Vagina (tissue), 2 donors: ENCODE measurements at regions not wholly inside any gene's neighbourhood (a gene's known extent, or its start where the extent isn't known, plus 50 kb on each side); places are given as distances from the start of the nearest gene placed in this dataset.

Experiments used
- DNase-seq, 2 donors: peaks; one replicate each; pipeline ENCODE4 v3.0.0-alpha.2; 2017; ENCODE audit errors: extremely low spot score in 2 of 2
- H3K27ac ChIP-seq: fragments of 200-600 bp; sonication (generic); one replicate; pipeline ENCODE4 v1.5.1; 2019
- H3K27me3 ChIP-seq: fragments of 200-600 bp; sonication (generic); one replicate; pipeline ENCODE4 v1.5.1; 2019
- H3K36me3 ChIP-seq, 2 donors: fragments of 200-600 bp; sonication (generic); one replicate each; pipeline ENCODE4 v1.5.1; 2017 to 2019
- H3K4me1 ChIP-seq: fragments of 200-600 bp; sonication (generic); one replicate; pipeline ENCODE4 v1.5.1; 2019
- H3K4me3 ChIP-seq, 2 donors: fragments of 200-600 bp; sonication (generic); 1 replicate in 1 of 2; 2 replicates in 1 of 2; pipeline ENCODE4 v1.5.1; 2016 to 2019
- H3K9me3 ChIP-seq: fragments of 200-600 bp; sonication (generic); one replicate; pipeline ENCODE4 v1.5.1; 2019
- POLR2A ChIP-seq, 2 donors: fragments of 450-650 bp; IDR thresholded peaks; one replicate each; pipeline ENCODE4 v1.6.1; 2017; ENCODE audit warnings: antibody characterized with exemption in 2 of 2, mild to moderate bottlenecking in 2 of 2, moderate library complexity in 2 of 2
- POLR2AphosphoS5 ChIP-seq, 2 donors: sonication (generic); formaldehyde crosslinking; IDR thresholded peaks; one replicate each; pipeline ENCODE4 v1.9.0; 2017; ENCODE audit warnings: antibody characterized with exemption in 2 of 2, mild to moderate bottlenecking in 2 of 2, low read depth in 1 of 2; ENCODE audit not compliant: insufficient read depth in 1 of 2
- intact Hi-C: fragments of 100-400 bp; cut with DNase I; formaldehyde crosslinking; loops from one replicate; pipeline ENCODE4 v1.15.1; 2023
- TF ChIP-seq, protein P1 (sequence below), 3 experiments: fragments of 450-650 bp in 2 of 3; fragments of 200-600 bp in 1 of 3; sonication (generic) in 1 of 3; IDR thresholded peaks; one replicate each; pipeline ENCODE4 v1.5.1; 2017 to 2019; ENCODE audit warnings: antibody characterized with exemption in 3 of 3, mild to moderate bottlenecking in 2 of 3, moderate library complexity in 2 of 3

DNA sequence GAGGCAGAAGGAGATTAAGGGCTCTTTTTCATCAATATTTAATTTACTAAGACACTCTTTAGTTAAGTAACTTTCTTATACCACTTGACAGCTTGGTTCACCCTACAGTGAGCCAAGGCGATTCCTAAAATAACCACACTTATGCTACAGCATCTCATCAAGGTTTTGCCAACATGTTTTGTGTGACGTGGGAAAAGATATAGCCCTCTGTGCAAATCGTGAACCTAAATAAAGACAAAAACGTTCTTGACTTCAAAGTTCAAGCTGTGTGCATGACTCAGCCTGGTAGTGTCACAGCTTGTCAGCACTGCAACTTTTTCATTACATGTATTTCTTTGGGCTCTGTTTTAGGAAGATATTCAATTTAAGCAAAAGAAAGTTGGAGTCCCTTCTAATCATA lies 297.0 kb upstream of the EPHA3 start:
- no peak for DNase-seq
- Histone ChIP-seq H3K4me1 (peaks cover 7% of the 10 kb centered on the region), H3K36me3 (no peaks in the 10 kb centered on the region), H3K27me3 (no peaks in the 10 kb centered on the region), H3K27ac (no peak overlapping the region), H3K4me3 (no peak overlapping the region), H3K9me3 (no peaks in the 10 kb centered on the region)
- no peak for TF ChIP-seq POLR2A (IDR thresholded peaks at IDR 0.05)
- TF ChIP-seq, protein P1, sequence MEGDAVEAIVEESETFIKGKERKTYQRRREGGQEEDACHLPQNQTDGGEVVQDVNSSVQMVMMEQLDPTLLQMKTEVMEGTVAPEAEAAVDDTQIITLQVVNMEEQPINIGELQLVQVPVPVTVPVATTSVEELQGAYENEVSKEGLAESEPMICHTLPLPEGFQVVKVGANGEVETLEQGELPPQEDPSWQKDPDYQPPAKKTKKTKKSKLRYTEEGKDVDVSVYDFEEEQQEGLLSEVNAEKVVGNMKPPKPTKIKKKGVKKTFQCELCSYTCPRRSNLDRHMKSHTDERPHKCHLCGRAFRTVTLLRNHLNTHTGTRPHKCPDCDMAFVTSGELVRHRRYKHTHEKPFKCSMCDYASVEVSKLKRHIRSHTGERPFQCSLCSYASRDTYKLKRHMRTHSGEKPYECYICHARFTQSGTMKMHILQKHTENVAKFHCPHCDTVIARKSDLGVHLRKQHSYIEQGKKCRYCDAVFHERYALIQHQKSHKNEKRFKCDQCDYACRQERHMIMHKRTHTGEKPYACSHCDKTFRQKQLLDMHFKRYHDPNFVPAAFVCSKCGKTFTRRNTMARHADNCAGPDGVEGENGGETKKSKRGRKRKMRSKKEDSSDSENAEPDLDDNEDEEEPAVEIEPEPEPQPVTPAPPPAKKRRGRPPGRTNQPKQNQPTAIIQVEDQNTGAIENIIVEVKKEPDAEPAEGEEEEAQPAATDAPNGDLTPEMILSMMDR (IDR thresholded peaks at IDR 0.05): no peak
- intact Hi-C loops: no loop called here

DNA sequence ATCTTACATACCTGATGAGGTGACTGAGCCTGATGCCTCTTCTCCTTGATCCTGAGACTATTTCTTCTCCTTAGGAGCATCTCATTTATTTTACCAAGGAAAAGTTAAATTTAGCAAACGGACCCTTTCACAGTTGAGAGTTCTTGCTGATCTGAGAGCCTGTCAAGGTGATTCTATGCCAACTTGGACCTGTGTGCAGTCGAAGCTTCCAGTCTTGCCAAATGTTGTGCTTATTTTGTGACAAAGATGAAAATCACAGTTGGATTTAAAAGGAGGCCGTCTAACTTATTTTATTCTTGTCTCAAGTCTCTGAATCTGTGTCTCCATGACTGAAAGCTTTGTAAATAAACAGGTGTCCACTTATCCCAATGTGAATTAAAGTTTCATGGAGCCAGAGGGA lies 296.3 kb upstream of the EPHA3 start:
- no peak overlapping the region for H3K4me3 ChIP-seq
- TF ChIP-seq, protein P1 (IDR thresholded peaks at IDR 0.05): no peak
- TF ChIP-seq POLR2A (IDR thresholded peaks at IDR 0.05): no peak

DNA sequence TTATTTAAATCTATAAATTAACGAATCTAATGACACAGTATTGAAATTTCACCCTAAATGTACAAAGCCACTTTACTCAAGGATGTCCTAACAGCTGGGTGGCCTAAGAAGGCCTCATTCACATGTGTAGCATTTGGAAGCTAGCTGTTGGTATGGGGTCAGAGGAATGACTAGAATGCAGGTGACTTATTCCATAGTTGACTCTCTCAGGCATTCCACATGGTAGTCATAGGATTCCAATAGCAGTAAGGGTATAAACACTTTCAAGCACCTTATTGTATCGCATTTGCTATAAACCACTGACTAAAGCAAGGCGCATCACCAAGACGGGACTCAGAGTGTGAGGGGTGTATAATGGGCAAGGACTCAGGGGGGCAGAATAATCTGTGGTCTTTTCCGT lies 294.8 kb upstream of the EPHA3 start:
- TF ChIP-seq, protein P1 (IDR thresholded peaks at IDR 0.05): no peak
- TF ChIP-seq POLR2A (IDR thresholded peaks at IDR 0.05) (no peak), POLR2AphosphoS5 (IDR thresholded peaks at IDR 0.05; ENCODE audit: insufficient read depth in 1 of 2, low read depth in 1 of 2) (no peak)
- no peaks in the 10 kb centered on the region for H3K27me3 ChIP-seq
- no peaks in the 10 kb centered on the region for H3K36me3 ChIP-seq
- intact Hi-C loops: no loop called here
- H3K9me3 ChIP-seq: no peaks in the 10 kb centered on the region
- H3K4me3 ChIP-seq: no peak overlapping the region
- H3K27ac ChIP-seq: no peak overlapping the region
- H3K4me1 ChIP-seq: peaks cover 7% of the 10 kb centered on the region
- DNase-seq: no peak

More for the DNA sequence above, 296.3 kb upstream of the EPHA3 start:
- no peaks in the 10 kb centered on the region for H3K9me3 ChIP-seq
- peaks cover 7% of the 10 kb centered on the region for H3K4me1 ChIP-seq
- DNase-seq: no peak
- H3K27me3 ChIP-seq: no peaks in the 10 kb centered on the region
- no peak overlapping the region for H3K27ac ChIP-seq
- intact Hi-C loops: no loop called here
- H3K36me3 ChIP-seq: no peaks in the 10 kb centered on the region

DNA sequence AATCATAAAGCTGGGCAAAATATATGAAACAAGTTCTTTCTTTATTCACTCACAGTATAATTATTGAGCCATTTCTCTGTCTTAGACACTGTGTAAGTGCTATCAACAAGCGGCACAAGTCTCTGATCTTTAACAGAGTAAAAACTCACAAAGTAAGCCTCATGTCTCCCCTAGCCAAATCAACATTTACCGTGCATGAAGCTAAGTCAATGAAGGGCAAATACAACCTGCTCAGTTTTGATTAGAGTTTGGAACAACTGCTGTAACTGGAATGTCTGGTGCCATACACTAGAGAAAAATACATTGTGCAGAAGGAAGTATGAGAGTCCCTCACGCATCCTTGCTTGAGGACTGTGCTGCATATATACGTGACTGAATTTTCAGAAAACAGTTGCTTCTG lies 291.0 kb upstream of the EPHA3 start:
- Histone ChIP-seq H3K36me3 (no peaks in the 10 kb centered on the region), H3K9me3 (no peaks in the 10 kb centered on the region), H3K27me3 (no peaks in the 10 kb centered on the region), H3K4me3 (no peak overlapping the region), H3K27ac (no peak overlapping the region), H3K4me1 (no peaks in the 10 kb centered on the region)
- intact Hi-C loops: no loop called here
- TF ChIP-seq, protein P1 (IDR thresholded peaks at IDR 0.05): no peak
- TF ChIP-seq POLR2AphosphoS5 (IDR thresholded peaks at IDR 0.05; ENCODE audit: insufficient read depth in 1 of 2, low read depth in 1 of 2) (no peak), POLR2A (IDR thresholded peaks at IDR 0.05) (no peak)
- DNase-seq: no peak

DNA sequence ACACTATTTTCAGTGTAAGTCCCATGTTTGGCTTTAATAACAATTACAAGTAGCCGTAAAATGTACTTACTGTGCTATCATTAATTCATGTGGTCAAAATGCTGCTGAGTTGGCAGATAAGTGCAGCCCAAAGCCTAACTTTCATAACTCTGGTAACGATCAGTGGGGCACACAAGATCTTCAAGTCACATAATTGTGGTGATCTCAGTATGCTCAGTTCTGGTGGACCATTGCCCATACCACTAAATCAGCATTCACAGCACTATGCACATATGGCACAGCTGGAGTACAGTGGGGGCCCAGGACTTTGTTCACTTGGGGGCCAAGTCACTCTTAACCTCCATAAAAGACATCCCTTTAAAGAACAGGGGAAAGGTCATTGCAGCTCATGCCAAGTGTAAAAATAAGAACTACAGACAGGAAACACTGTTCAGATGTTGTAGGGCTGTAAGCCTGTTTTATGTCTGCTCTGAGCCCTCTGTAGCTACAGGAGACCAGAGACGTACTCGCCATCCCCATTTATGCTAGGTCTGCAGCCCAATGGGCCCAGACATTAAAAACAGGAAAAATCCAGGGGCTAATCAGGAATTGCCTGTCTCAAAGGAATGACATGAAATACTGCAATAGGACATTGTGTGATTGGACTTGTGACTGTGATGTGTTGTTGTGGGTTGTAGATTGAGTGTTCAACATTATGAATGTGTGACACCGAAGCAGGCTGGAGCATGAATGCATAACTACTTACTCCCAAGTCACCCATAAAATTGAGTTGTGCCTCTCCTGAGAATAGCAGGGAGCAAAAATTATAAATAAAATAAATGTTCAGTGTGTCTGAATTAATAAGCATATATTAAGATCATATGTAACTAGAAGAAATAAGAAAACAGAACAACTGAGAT lies 282.5 kb upstream of the EPHA3 start:
- Histone ChIP-seq H3K4me1 (no peaks in the 10 kb centered on the region), H3K36me3 (no peaks in the 10 kb centered on the region), H3K9me3 (no peaks in the 10 kb centered on the region), H3K27ac (no peak overlapping the region), H3K27me3 (no peaks in the 10 kb centered on the region), H3K4me3 (no peak overlapping the region)
- TF ChIP-seq, protein P1 (IDR thresholded peaks at IDR 0.05): no peak
- TF ChIP-seq POLR2A (IDR thresholded peaks at IDR 0.05): no peak
- TF ChIP-seq POLR2AphosphoS5 (IDR thresholded peaks at IDR 0.05; ENCODE audit: insufficient read depth in 1 of 2, low read depth in 1 of 2): no peak
- DNase-seq: no peak
- intact Hi-C loops: no loop called here
